ENCODE measurements at regions not wholly inside any gene's neighbourhood (a gene's known extent, or its start where the extent isn't known, plus 50 kb on each side); places are given as distances from the start of the nearest gene placed in this dataset.
"Not testable (repeated sequence)": the region's sequence is repeated elsewhere in the genome, so short reads cannot be mapped to it uniquely, and the experiment has no call there.

DNA sequence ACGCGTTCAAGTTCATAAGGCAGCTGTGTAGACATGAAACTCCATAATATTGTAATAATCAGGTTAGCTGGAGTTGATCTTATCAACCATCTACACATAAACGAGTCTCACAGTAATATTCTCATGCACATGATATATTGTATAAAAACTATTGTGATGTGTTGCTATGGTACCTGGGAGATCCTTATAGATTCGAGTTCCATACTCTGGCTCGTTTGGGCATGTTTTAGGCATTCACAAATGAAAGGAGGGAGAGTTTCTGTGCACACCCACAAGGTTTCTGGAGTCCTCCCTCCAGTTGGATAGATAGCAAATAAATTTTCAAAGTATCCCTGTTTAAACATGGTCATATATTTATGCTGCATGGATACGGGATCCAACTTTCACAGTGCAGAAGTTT is 567.5 kb upstream of the SLC35B3 start:
- no peak for DNase-seq (ENCODE audit: low read depth)

DNA sequence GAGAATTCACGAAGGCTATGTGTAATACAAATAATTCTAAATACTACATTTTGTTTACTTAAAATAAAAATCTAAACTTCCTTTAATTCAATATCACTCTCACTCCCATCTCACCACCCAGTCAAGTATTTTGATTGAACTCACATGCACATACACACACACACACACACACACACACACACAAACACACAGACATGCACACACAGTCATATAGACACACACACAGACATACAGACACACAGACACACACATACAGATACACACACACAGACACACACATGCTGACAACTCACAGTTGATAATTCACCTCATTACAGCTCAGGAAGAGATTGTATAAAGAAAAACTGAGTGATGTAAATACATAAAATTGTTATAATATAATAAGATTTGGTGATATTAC is 559.8 kb upstream of the SLC35B3 start:
- DNase-seq (ENCODE audit: low read depth): no peak

DNA sequence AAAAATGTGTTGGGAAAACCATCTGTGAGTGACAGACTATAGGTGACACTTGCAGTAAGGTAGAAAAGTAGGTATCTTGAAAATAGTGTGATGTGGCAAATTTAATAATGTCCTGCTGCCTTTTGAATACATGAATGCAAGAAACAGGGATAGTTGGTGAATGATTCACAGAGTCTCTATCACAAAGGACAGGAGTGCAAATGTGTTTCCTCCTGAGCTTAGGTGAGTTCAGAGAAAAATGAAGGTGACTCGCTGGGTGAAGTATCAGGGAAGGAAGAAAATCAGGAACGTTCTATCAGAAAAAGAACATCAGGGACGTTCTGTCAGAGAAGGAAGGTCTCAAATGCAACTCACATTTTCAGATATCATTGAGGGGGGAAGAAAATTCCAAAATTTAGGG is 557.8 kb upstream of the SLC35B3 start:
- DNase-seq (ENCODE audit: low read depth): no peak

DNA sequence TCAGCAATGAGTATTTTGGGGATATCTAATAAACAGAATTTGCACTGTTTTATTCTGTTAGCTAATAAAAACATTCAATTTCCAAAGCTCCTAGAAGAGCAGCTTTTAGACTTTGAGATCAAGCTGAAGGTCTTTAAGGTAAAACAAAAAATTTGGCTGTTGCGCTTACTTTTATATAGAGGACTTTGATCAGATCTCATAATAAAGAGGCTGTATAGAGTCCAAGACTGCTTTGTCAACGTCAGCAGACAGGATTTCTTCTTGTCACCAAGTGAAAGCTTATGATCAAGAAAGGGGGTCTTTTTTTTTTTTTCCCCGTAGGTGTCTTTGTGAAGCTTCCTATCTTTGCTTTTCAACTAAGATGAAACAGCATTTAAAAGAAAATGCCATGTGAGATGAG is 556.5 kb upstream of the SLC35B3 start:
- no peak for DNase-seq (ENCODE audit: low read depth)

DNA sequence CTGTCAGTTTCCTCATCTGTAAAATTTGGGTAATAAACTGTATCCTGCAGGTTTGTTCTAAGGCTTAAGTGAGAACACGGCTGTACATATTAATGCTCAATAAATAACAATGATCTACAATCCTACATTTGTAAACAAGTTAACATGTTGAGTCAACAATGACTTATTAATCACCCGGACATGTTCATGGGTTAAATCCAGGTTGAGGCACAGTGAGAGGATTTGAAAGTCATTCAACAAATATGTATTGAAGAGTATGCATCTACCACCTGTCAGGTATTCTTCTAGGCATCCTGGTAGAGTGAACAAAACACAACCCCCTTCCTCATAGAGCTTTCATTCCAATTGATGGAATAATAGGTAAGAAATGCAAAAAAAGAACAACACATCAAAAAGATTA is 554.7 kb upstream of the SLC35B3 start:
- no peak for DNase-seq (ENCODE audit: low read depth)

GRCh38 chr6:8983202-8983688 is 547.9 kb upstream of the SLC35B3 start:
- peak; percentile 27 for DNase-seq (ENCODE audit: low read depth)

DNA sequence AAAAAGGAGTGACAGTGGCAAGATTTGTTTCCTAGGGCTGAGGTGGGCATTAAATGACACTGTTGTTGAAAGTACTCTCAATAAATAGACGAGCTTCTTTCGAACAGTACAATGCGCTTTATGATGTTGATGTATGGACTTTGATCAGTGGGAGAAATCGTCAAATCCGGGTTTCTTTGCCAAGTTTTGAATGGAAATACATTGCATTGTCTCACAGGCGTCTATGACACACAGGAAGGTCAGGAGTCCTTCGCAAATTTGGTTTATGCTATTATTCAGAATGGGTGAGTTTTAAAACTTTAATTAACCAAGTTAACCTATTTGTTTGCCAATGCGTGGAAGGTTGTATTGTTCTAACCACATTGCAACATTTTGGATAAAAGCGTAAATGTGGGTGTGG is 547.3 kb upstream of the SLC35B3 start:
- no peak for DNase-seq (ENCODE audit: low read depth)

DNA sequence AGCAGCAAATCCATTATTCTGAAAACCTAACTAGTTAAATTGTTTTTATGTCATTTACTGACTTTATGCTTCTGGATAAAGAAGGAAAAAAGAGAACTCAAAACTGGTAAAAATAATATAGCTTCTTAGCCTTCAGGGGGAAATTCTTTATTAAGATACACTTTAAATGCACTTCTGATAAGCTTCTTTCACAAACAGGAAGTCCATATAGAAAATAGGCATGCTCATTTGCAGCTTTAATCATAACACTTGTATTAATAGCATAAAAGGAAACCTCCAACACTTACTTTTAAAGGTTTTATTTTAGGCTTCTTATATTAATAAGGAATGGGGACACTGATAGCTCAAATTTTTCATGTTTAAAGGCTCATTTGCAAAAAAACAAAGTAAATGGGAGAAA is 538.0 kb upstream of the SLC35B3 start:
- DNase-seq (ENCODE audit: low read depth): no peak

GRCh38 chr6:8969747-8970146 is 534.4 kb upstream of the SLC35B3 start:
- no peak for DNase-seq (ENCODE audit: low read depth)

GRCh38 chr6:8958894-8959511 is 523.7 kb upstream of the SLC35B3 start:
- DNase-seq (ENCODE audit: low read depth): peak; percentile 32

- no peak for DNase-seq (ENCODE audit: low read depth)
Observed at GRCh38 chr6:8953310-8953709, 518.0 kb upstream of the SLC35B3 start.

- no peak for DNase-seq (ENCODE audit: low read depth)
Observed at GRCh38 chr6:8948733-8949132, 513.4 kb upstream of the SLC35B3 start.

DNA sequence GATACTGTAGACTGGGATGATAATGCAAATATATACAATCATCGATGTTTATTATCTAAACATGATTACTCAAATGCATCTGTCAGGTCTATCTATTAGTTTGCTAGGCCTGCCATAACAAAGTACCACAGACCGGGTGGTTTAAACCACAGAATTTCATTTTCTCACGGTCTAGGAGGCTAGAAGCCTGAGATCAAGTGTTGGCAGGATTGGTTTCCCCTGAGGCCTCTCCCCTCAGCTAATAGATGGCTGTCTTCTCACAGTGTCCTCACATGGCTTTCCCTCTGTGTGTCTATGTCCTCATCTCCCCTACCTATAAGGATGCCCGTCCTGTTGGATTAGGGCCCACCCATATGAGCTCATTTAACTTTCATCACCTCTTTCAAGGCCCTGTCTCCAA is 512.6 kb upstream of the SLC35B3 start:
- DNase-seq (ENCODE audit: low read depth): no peak

GRCh38 chr6:8944548-8944947 is 509.2 kb upstream of the SLC35B3 start:
- no peak for DNase-seq (ENCODE audit: low read depth)

DNA sequence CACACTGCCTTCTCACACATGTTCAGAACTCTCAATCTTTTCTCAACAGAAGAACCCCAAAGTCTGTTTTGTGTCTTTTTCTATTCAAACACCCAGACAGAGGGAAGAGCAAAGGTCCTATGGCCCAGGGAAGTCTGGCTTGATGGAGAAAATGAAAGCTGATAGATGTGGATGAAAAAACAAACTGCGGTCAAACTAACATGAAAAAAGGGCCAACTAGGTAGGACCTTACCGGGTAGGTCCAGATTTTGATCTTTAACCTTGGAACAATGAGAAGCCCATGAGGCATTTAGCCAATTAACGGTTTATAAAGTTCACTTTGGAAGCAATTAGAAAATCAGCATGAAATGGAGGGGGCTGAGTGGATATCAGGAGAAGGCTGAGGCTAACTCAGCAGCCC is 507.7 kb upstream of the SLC35B3 start:
- DNase-seq (ENCODE audit: low read depth): no peak

- no peak for DNase-seq (ENCODE audit: low read depth)
Observed at GRCh38 chr6:8941577-8941976, 506.2 kb upstream of the SLC35B3 start.

DNA sequence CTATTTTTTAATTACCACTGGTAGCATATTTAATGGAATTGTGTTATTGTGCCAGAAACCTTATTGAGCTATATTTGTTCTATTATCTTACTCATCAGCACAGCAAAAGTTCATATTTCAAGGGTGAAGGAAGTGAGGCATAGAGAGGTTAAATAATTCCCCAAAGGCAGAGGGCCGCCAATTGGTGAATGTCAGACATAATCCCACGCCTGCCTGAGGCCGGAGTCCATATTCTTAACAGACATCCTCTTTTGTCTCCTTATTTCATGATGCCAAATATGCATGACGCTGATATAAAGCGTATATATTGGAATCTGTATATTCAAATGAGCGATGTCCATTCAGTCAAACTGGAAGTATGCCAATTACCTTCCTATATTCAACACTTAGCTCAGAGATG is 505.0 kb upstream of the SLC35B3 start:
- DNase-seq (ENCODE audit: low read depth): no peak

DNA sequence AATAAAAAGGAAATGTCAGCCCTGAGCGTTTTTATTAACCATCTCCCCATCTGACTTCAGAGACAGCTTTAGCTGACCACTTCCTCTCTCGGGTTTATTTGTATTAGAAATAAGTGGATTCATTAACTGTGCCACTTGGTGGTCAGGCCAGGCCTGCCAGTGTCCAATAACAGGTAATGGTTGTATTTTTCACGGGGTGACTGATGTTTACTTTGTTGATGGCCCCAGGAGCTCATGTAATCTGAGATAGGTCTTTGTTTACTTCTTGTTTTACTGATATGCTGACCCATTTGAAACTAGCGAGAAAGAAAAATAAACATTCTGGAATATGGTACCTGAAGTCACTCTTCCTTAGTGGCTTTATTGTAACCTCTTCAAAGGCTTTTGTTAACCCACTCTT is 504.3 kb upstream of the SLC35B3 start:
- no peak for DNase-seq (ENCODE audit: low read depth)

- no peak for DNase-seq (ENCODE audit: low read depth)
Observed at GRCh38 chr6:8934318-8934717, 499.0 kb upstream of the SLC35B3 start.

DNA sequence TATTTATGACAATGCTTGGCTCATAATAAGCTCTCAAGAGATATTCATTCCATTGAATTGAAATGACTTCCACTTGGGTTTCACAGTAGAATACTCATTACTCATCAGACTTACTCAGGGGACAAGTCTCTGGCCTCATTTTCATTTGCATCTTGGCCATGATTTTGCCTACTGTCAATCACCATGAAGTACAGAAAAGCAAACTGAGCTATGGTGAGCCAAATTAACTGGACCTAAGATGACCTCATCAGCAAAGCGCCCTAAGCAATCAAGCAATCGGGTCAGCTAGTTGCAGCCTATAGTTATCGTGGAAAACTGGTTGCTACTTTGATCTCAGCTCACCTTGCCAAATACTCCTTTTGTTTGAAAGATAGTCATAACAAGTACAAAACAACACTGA is 494.7 kb upstream of the SLC35B3 start:
- no peak for DNase-seq (ENCODE audit: low read depth)

- DNase-seq (ENCODE audit: low read depth): not testable (repeated sequence)
Observed at GRCh38 chr6:8920244-8920643, 484.9 kb upstream of the SLC35B3 start.

DNA sequence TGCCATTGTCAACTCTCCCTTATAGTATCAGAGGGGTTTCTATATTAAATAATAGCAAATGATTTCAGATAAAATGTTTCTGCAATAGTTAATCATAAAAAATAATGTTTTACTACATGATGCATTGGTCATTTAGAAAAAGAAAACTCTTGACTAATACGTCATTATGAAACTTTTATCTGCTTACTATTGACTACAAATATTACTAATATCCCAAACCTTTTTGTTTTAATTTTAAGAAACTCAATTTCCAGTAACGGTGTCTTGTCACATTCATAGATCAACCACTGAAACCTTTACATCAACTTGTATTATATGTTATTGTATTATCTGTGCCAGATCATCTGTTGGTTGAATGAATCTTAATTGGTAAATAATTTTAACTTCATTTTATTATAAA is 482.9 kb upstream of the SLC35B3 start:
- DNase-seq (ENCODE audit: low read depth): no peak

GRCh38 chr6:8914700-8915099 is 479.4 kb upstream of the SLC35B3 start:
- no peak for DNase-seq (ENCODE audit: low read depth)

DNA sequence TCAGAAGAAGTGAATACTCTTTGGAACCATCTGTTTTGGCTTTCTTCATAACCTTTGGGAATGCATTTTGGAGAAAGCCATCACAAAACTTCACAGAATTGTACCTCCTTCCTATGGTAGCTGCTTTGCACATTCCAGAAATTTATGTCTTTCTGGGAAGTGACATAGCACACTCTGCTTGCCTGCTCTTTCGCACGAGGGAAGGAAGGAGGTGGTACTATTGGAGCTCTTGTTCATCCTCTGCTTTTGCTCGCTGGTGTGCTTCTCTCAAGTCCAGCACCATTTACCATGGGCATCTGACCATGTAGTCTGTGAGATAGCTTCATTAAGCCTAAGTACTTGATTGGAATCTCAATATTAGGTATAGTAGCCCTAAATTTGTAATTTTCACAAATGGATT is 473.3 kb upstream of the SLC35B3 start:
- no peak for DNase-seq (ENCODE audit: low read depth)

DNA sequence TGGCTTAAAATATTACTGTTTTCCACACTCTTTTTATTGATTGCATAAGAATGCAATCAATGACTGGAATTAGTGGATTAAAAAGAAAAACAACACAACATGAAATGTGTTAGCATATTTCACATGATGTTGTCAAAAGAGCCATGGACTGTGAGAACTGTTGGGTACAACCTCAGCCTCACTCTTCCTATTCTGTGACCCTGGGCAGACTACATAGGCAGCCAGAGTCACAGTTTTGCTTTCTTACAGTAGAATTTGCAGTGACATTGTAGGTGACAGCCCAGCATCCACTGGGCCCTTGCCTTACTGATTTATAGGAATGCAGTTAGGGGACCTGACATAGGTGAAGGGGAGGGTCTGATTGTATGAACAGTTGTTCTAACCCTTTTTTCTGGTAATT is 471.4 kb upstream of the SLC35B3 start:
- DNase-seq (ENCODE audit: low read depth): no peak

Data from non-pigmented ciliary epithelial cell (primary cell).